Sigmoid colon (tissue), 4 donors: ENCODE measurements at regions not wholly inside any gene's neighbourhood (a gene's known extent, or its start where the extent isn't known, plus 50 kb on each side); places are given as distances from the start of the nearest gene placed in this dataset.

ENCODE experiments used
- CTCF ChIP-seq, 4 experiments: fragments of 450-650 bp in 3 of 4; fragments of 200-600 bp in 1 of 4; IDR thresholded peaks; one replicate each; pipeline ENCODE4 v1.5.1; 2016 to 2019; ENCODE audit warnings: antibody characterized with exemption in 4 of 4, mild to moderate bottlenecking in 3 of 4, moderate library complexity in 2 of 4
- POLR2AphosphoS5 ChIP-seq, 4 donors: sonication (generic); formaldehyde crosslinking; IDR thresholded peaks; one replicate each; pipeline ENCODE4 v1.6.1; 2017; ENCODE audit warnings: antibody characterized with exemption in 4 of 4

DNA sequence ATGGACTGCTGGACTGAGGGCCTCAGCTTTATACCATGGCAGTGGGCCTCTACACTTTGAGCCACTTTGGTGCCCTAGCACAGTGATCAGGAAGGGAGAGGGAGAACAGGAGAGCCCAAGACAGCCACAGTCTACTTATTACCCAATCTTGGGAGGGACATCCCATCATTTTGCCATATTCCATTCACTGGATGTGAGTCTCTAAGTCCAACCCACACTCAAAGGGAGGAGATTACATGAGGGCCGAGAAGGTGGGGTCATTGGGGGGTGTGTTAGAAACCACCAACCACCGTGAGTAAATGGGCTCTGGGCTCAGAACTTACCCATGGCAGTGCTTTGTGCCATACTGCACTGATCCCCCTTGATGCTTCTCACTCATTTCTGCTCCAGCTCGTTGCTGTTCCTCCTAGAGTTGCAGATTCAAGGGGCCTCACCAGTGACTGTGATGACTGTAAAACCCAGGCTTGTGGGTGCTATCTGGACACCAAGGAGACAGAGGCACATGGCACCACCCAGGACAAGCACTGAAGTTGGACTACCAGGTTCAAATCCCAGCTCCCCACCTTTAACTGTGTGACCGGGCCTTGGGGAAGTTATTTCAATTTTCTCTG lies 97.6 kb upstream of the RAB6C start:
- TF ChIP-seq CTCF (IDR thresholded peaks at IDR 0.05): no peak
- no peak for TF ChIP-seq POLR2AphosphoS5 (IDR thresholded peaks at IDR 0.05)
